OCI-LY1 (cell line): ENCODE measurements at regions not wholly inside any gene's neighbourhood (a gene's known extent, or its start where the extent isn't known, plus 50 kb on each side); places are given as distances from the start of the nearest gene placed in this dataset.

Source experiments
- H2AFZ ChIP-seq: fragments of 200-600 bp; sonication (generic), shearing (Covaris generic); 2 replicates; pipeline ENCODE4 v1.6.0; 2014; ENCODE audit warnings: antibody characterized with exemption, mild to moderate bottlenecking, low read length
- H3F3A ChIP-seq: fragments of 200-600 bp; sonication (generic), shearing (Covaris generic); 2 replicates; pipeline ENCODE4 v1.6.0; 2014; ENCODE audit warnings: mild to moderate bottlenecking, antibody characterized with exemption, low read length, moderate library complexity; ENCODE audit not compliant: insufficient read depth
- H3K27ac ChIP-seq: fragments of 200-600 bp; sonication (generic); 2 replicates; pipeline ENCODE4 v1.5.1; 2014; ENCODE audit warnings: low read length, mixed run types, mild to moderate bottlenecking, low read depth; ENCODE audit not compliant: poor library complexity, severe bottlenecking
- H3K27me3 ChIP-seq: fragments of 200-600 bp; sonication (generic); 2 replicates; pipeline ENCODE4 v1.6.0; 2014; ENCODE audit warnings: antibody characterized with exemption, mild to moderate bottlenecking, low read length, moderate library complexity; ENCODE audit not compliant: insufficient read depth
- H3K36me3 ChIP-seq: fragments of 200-600 bp; sonication (generic); 2 replicates; pipeline ENCODE4 v1.6.1; 2014; ENCODE audit warnings: mild to moderate bottlenecking, antibody characterized with exemption, low read length, moderate library complexity, mixed read lengths; ENCODE audit not compliant: insufficient read depth
- H3K4me1 ChIP-seq: fragments of 200-600 bp; sonication (generic); 2 replicates; pipeline ENCODE4 v1.5.1; 2014; ENCODE audit warnings: mild to moderate bottlenecking, low read length, moderate library complexity; ENCODE audit not compliant: insufficient read depth, severe bottlenecking
- H3K4me2 ChIP-seq: fragments of 200-600 bp; sonication (generic), shearing (Covaris generic); 2 replicates; pipeline ENCODE4 v1.6.1; 2014; ENCODE audit warnings: low read length
- H3K4me3 ChIP-seq: fragments of 200-600 bp; sonication (generic); 2 replicates; pipeline ENCODE4 v1.5.1; 2014; ENCODE audit warnings: low read length, low read depth, mild to moderate bottlenecking, mixed read lengths; ENCODE audit not compliant: poor library complexity, severe bottlenecking
- H3K79me2 ChIP-seq: fragments of 200-600 bp; shearing (Covaris generic); 2 replicates; pipeline ENCODE4 v1.6.1; 2016; ENCODE audit warnings: mixed run types, low read length, mixed read lengths; ENCODE audit not compliant: insufficient read depth
- H3K9ac ChIP-seq: fragments of 200-600 bp; sonication (generic), shearing (Covaris generic); 2 replicates; pipeline ENCODE4 v1.6.1; 2014; ENCODE audit warnings: mild to moderate bottlenecking, low read length, mixed read lengths
- H3K9me2 ChIP-seq: fragments of 200-600 bp; sonication (generic), shearing (Covaris generic); 2 replicates; pipeline ENCODE4 v1.6.1; 2014; ENCODE audit warnings: low read depth, mild to moderate bottlenecking, low read length, mixed read lengths
- H3K9me3 ChIP-seq: fragments of 200-600 bp; shearing (Covaris generic); 2 replicates; pipeline ENCODE4 v1.6.1; 2014; ENCODE audit warnings: low read length, mixed read lengths
- H4K20me1 ChIP-seq: fragments of 200-600 bp; sonication (generic), shearing (Covaris generic); 2 replicates; pipeline ENCODE4 v1.6.0; 2016; ENCODE audit warnings: mild to moderate bottlenecking, low read length; ENCODE audit not compliant: insufficient read depth
- EZH2 ChIP-seq: fragments of 200-600 bp; sonication (generic), shearing (Covaris generic); IDR thresholded peaks from 2 replicates; pipeline ENCODE4 v1.8.0; 2017; ENCODE audit warnings: borderline replicate concordance, mixed run types, mild to moderate bottlenecking, antibody characterized with exemption, low read length, moderate library complexity, mixed read lengths
- TF ChIP-seq, protein P1 (sequence below): fragments of 200-600 bp; sonication (generic), shearing (Covaris generic); IDR thresholded peaks from 2 replicates; pipeline ENCODE4 v1.5.1; 2017; ENCODE audit warnings: mild to moderate bottlenecking, antibody characterized with exemption, low read length, moderate library complexity, mixed read lengths

DNA sequence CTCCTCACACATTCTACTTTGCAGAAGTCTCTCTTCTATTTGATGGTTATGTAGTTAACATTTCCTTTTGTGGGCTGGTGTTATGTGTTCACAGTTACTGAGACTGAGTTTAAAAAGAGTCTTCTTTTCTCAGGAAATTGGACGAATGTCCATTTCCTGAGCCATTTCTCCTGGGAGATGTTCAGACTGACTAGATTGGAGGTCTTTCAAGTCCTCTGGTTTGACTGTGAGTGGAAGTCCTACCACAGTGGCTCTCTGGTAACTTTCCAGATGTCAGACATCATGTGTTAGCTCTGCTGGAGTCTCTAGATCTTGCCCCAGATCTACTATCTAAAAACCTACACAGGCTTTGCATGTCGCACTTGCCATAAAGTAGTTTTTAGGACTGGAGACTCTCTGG is 116.0 kb downstream of the GALR1 start:
- no peak overlapping the region for H3K27ac ChIP-seq
- no peaks in the 10 kb centered on the region for H3K27me3 ChIP-seq
- no peaks in the 10 kb centered on the region for H3K36me3 ChIP-seq
- no peak for TF ChIP-seq EZH2
- TF ChIP-seq, protein P1, sequence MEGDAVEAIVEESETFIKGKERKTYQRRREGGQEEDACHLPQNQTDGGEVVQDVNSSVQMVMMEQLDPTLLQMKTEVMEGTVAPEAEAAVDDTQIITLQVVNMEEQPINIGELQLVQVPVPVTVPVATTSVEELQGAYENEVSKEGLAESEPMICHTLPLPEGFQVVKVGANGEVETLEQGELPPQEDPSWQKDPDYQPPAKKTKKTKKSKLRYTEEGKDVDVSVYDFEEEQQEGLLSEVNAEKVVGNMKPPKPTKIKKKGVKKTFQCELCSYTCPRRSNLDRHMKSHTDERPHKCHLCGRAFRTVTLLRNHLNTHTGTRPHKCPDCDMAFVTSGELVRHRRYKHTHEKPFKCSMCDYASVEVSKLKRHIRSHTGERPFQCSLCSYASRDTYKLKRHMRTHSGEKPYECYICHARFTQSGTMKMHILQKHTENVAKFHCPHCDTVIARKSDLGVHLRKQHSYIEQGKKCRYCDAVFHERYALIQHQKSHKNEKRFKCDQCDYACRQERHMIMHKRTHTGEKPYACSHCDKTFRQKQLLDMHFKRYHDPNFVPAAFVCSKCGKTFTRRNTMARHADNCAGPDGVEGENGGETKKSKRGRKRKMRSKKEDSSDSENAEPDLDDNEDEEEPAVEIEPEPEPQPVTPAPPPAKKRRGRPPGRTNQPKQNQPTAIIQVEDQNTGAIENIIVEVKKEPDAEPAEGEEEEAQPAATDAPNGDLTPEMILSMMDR, result no peak
- H3K4me1 ChIP-seq, result no peaks in the 10 kb centered on the region
- H3F3A ChIP-seq, result no peaks in the 10 kb centered on the region
- H3K9ac ChIP-seq, result no peak overlapping the region
- H3K79me2 ChIP-seq, result no peaks in the 10 kb centered on the region
- H2AFZ ChIP-seq, result no peak overlapping the region
- H3K4me3 ChIP-seq, result no peak overlapping the region
- no peak overlapping the region for H3K4me2 ChIP-seq
- H4K20me1 ChIP-seq, result no peaks in the 10 kb centered on the region
- 0 out of 2 replicates have a peak, but pooled peaks cover 7% of the 10 kb centered on the region for H3K9me3 ChIP-seq
- no peaks in the 10 kb centered on the region for H3K9me2 ChIP-seq

DNA sequence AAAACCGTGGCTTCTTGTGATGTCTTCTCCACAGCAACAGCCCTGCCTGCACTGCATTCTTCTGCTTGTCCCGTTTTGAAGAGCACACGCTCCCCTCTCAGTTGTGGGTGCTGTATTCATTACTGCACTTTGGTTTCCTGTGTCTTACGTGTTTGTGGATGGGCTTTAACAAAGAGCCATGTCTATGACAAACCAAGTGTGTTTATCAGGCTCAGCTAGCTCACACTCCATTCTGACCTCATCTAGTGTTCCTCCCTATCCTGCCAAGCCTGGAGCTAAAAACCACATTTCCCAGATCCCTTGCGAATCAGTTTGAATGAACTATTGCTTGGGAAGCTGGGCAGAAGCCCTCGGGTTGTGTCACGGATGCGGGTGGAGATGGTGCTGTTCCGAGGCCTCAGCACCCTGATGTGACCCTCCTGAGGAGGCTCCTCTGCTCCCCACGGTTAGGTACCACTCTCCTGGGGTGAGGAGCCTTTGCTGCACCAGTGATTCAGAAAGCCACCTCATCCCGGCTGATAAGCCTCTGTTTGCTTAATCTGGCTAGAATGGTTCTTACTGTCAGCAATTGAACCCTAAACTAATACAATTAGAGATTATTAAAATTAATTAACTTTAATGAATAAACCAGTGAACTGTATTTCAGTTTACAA is 116.5 kb downstream of the GALR1 start:
- Histone ChIP-seq H3K36me3 (no peaks in the 10 kb centered on the region), H3K9me3 (0 out of 2 replicates have a peak, but pooled peaks cover 4% of the 10 kb centered on the region), H2AFZ (no peak overlapping the region), H3K79me2 (no peaks in the 10 kb centered on the region), H3K9ac (no peak overlapping the region), H3K9me2 (no peaks in the 10 kb centered on the region), H3K27me3 (no peaks in the 10 kb centered on the region), H3K4me2 (no peak overlapping the region), H3K4me1 (no peaks in the 10 kb centered on the region), H4K20me1 (no peaks in the 10 kb centered on the region), H3F3A (no peaks in the 10 kb centered on the region), H3K4me3 (no peak overlapping the region), H3K27ac (no peak overlapping the region)
- no peak for TF ChIP-seq EZH2
- TF ChIP-seq, protein P1, result no peak

DNA sequence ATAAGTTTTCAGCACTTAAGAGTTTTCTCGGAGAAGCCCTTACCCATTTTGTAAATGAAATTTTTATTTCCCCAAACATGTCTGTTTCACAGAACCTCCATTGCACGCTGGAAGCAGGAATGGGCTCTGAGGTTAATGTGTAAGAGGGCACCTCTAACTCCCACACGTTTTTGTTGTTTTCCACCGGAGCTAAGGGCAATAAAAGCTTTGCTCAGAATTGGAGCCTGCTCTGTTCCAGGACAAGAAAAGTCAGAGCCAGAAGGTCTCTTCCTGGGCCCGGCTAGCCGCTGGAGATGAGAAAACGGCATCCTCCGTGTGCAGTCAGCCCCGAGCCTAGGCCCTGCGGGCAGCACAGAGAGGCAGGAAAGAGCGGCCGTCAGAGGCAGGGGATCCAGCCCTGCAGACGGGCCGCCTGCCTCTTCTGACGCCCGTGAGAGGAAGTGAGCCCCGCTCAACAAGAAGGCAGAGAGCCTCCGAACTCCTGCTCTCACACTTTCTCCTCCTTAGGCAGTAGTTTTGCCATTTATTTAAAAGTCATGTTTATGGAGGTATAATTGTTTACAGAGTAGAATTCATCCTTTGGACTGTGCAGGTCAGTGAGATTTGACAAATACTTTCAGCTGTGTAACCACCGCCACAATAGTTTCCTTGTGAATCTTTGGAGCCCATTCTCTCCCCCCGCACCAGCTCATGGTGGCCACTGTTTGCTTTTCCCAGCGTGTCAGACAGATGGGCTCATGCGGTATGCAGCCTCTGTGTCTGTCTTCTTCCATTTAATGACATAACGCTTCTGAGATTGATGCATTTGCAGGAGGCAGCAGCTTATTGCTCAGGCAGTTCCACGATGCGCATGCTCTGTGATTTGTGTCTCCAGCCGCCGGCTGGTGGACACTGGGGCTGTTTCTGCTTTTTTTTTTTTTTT is 117.3 kb downstream of the GALR1 start:
- Histone ChIP-seq H3K9me3 (0 out of 2 replicates have a peak, but pooled peaks cover 4% of the 10 kb centered on the region), H3F3A (no peaks in the 10 kb centered on the region), H2AFZ (no peak overlapping the region), H3K4me1 (no peaks in the 10 kb centered on the region), H3K27me3 (no peaks in the 10 kb centered on the region), H4K20me1 (no peaks in the 10 kb centered on the region), H3K9ac (no peak overlapping the region), H3K9me2 (no peaks in the 10 kb centered on the region), H3K36me3 (no peaks in the 10 kb centered on the region), H3K27ac (no peak overlapping the region), H3K4me2 (no peak overlapping the region), H3K79me2 (no peaks in the 10 kb centered on the region), H3K4me3 (no peak overlapping the region)
- TF ChIP-seq, protein P1, result no peak
- no peak for TF ChIP-seq EZH2
